ENCODE measurements at regions not wholly inside any gene's neighbourhood (a gene's known extent, or its start where the extent isn't known, plus 50 kb on each side); places are given as distances from the start of the nearest gene placed in this dataset.

DNA sequence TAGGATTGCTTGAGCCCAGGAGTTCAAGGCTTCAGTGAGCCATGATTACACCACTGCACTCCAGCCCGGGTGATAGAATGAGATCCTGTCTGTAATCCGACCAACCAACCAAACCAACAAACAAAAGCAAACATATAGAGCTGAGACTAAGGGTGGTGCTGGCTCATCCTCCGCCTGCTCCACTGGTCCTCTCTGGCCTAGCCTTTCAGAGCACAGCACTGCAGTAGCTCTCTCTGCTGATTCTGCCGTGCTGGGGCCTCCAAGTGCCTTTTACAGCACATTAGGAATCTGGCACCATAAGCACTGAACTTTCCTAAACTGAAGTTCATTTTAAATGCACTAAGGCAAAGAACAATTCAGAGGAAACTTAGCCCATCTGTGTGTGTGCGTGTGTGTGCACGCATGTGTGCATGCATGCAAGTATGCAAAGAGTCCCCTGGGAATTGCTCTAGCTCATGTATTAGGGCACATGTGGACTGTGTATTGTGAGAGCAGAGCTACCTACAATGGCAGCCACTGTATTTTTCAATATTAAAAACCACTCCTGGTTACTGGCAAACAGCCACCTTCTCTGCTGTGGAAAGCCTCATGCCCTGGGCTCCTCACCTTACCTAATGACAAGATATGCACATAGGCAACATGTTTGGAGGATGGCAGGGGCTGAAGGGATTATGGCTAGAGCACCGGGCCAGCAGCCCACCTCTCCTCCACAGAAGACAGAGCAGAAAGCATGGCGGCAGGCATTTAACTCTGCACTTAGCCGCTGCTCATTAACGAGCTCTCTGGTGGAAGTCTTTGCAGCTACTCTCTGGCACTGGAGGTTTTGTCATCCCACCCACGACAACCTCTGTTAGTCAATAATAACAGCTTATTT lies 223.1 kb upstream of the TSHZ3 start:
- Histone ChIP-seq H3K9ac (no peak overlapping the region), H4K20me1 (ENCODE audit: insufficient read depth) (no peaks in the 10 kb centered on the region), H3K4me3 (ENCODE audit: low read depth in 2 of 2, low read length in 1 of 2) (no peak overlapping the region), H3K9me2 (no peaks in the 10 kb centered on the region), H3K79me2 (ENCODE audit: insufficient read depth) (no peaks in the 10 kb centered on the region), H3K36me3 (replicated peaks in 1 of 2; ENCODE audit: control insufficient read depth in 1 of 2, insufficient read depth in 2 of 2, low read length in 1 of 2) (no peaks in the 10 kb centered on the region), H2AFZ (ENCODE audit: low read depth) (no peak overlapping the region), H3K9me3 (no peaks in the 10 kb centered on the region), H3K4me1 (ENCODE audit: control insufficient read depth in 1 of 2, insufficient read depth in 2 of 2, low read depth in 1 of 2, low read length in 1 of 2) (peaks cover 0 to 22% of the 10 kb centered on the region in 2 experiments; a peak in 2 of 4 replicates), H3K27ac (ENCODE audit: low read depth in 2 of 2, low read length in 1 of 2) (no peak overlapping the region), H3K4me2 (no peak overlapping the region), H3K27me3 (ENCODE audit: insufficient read depth) (no peaks in the 10 kb centered on the region), H3F3A (replicated peaks; ENCODE audit: insufficient read depth) (no peaks in the 10 kb centered on the region)
- POLR2A ChIA-PET = no interaction called here
- TF ChIP-seq MXI1 (IDR thresholded peaks at IDR 0.05; ENCODE audit: low read depth, low read length) (no peak), GATA2 (CRISPR knock-in tag; IDR thresholded peaks at IDR 0.05) (no peak), NFIC (IDR thresholded peaks at IDR 0.05; ENCODE audit: borderline replicate concordance) (no peak), GABPA (IDR thresholded peaks at IDR 0.05; ENCODE audit: low read depth) (no peak), POLR2AphosphoS5 (IDR thresholded peaks at IDR 0.05; ENCODE audit: low read depth, low read length) (no peak), SMC3 (IDR thresholded peaks at IDR 0.05; ENCODE audit: low read depth, low read length) (no peak), FOXJ3 (CRISPR knock-in tag; IDR thresholded peaks at IDR 0.05) (no peak), RXRA (IDR thresholded peaks at IDR 0.05; ENCODE audit: borderline replicate concordance, low read depth) (no peak), RCOR1 (IDR thresholded peaks at IDR 0.05; ENCODE audit: low read length) (no peak), TCF12 (IDR thresholded peaks at IDR 0.05) (no peak), TAF1 (IDR thresholded peaks at IDR 0.05; ENCODE audit: borderline replicate concordance, low read depth, low read length) (no peak), ELF1 (IDR thresholded peaks at IDR 0.05) (no peak)
- TF ChIP-seq, protein P1, sequence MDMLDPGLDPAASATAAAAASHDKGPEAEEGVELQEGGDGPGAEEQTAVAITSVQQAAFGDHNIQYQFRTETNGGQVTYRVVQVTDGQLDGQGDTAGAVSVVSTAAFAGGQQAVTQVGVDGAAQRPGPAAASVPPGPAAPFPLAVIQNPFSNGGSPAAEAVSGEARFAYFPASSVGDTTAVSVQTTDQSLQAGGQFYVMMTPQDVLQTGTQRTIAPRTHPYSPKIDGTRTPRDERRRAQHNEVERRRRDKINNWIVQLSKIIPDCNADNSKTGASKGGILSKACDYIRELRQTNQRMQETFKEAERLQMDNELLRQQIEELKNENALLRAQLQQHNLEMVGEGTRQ (IDR thresholded peaks at IDR 0.05; ENCODE audit: borderline replicate concordance, low read depth, low read length) = no peak
- TF ChIP-seq, protein P2, sequence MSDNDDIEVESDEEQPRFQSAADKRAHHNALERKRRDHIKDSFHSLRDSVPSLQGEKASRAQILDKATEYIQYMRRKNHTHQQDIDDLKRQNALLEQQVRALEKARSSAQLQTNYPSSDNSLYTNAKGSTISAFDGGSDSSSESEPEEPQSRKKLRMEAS (IDR thresholded peaks at IDR 0.05; ENCODE audit: low read depth) = no peak
- TF ChIP-seq, protein P3, sequence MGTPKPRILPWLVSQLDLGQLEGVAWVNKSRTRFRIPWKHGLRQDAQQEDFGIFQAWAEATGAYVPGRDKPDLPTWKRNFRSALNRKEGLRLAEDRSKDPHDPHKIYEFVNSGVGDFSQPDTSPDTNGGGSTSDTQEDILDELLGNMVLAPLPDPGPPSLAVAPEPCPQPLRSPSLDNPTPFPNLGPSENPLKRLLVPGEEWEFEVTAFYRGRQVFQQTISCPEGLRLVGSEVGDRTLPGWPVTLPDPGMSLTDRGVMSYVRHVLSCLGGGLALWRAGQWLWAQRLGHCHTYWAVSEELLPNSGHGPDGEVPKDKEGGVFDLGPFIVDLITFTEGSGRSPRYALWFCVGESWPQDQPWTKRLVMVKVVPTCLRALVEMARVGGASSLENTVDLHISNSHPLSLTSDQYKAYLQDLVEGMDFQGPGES (IDR thresholded peaks at IDR 0.05; ENCODE audit: low read depth, low read length) = no peak
- TF ChIP-seq, protein P4, sequence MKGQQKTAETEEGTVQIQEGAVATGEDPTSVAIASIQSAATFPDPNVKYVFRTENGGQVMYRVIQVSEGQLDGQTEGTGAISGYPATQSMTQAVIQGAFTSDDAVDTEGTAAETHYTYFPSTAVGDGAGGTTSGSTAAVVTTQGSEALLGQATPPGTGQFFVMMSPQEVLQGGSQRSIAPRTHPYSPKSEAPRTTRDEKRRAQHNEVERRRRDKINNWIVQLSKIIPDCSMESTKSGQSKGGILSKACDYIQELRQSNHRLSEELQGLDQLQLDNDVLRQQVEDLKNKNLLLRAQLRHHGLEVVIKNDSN (IDR thresholded peaks at IDR 0.05; ENCODE audit: borderline replicate concordance, low read depth) = no peak
- TF ChIP-seq, protein P5, sequence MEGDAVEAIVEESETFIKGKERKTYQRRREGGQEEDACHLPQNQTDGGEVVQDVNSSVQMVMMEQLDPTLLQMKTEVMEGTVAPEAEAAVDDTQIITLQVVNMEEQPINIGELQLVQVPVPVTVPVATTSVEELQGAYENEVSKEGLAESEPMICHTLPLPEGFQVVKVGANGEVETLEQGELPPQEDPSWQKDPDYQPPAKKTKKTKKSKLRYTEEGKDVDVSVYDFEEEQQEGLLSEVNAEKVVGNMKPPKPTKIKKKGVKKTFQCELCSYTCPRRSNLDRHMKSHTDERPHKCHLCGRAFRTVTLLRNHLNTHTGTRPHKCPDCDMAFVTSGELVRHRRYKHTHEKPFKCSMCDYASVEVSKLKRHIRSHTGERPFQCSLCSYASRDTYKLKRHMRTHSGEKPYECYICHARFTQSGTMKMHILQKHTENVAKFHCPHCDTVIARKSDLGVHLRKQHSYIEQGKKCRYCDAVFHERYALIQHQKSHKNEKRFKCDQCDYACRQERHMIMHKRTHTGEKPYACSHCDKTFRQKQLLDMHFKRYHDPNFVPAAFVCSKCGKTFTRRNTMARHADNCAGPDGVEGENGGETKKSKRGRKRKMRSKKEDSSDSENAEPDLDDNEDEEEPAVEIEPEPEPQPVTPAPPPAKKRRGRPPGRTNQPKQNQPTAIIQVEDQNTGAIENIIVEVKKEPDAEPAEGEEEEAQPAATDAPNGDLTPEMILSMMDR (IDR thresholded peaks at IDR 0.05) = no peak
- CTCF ChIA-PET = interaction anchor here (1.0 to 1.9 kb wide), 2 partner anchors 17 to 903 kb away, joined by 3 to 4 read pairs; no protein-coding TSS in a partner anchor
- 33% methylated on average over 10 of the region's 11 CpGs for WGBS (ENCODE audit: low lambda C conversion rate)
- DNase-seq = no peak

Data from SK-N-SH (cell line).